ENCODE measurements at regions not wholly inside any gene's neighbourhood (a gene's known extent, or its start where the extent isn't known, plus 50 kb on each side); places are given as distances from the start of the nearest gene placed in this dataset.

- DNase-seq, result no peak
Observed at GRCh38 chr2:128787616-128788015, 468.9 kb upstream of the HS6ST1 start.

- no peak for DNase-seq
Observed at GRCh38 chr2:128788636-128789220, 470.1 kb upstream of the HS6ST1 start.

- no peak for DNase-seq
Observed at GRCh38 chr2:128789221-128789620, 470.6 kb upstream of the HS6ST1 start.

- no peak for DNase-seq
Observed at GRCh38 chr2:128789776-128790455, 471.2 kb upstream of the HS6ST1 start.

- DNase-seq, result no peak
Observed at GRCh38 chr2:128790541-128791001, 471.9 kb upstream of the HS6ST1 start.

- DNase-seq, result no peak
Observed at GRCh38 chr2:128791120-128791984, 472.7 kb upstream of the HS6ST1 start.

- no peak for DNase-seq
Observed at GRCh38 chr2:128791985-128792320, 473.3 kb upstream of the HS6ST1 start.

GRCh38 chr2:128792476-128793054 is 473.9 kb upstream of the HS6ST1 start:
- no peak for DNase-seq

- DNase-seq, result no peak
Observed at GRCh38 chr2:128793404-128793803, 474.7 kb upstream of the HS6ST1 start.

GRCh38 chr2:128794285-128794684 is 475.6 kb upstream of the HS6ST1 start:
- DNase-seq, result no peak

- no peak for DNase-seq
Observed at GRCh38 chr2:128796321-128796720, 477.7 kb upstream of the HS6ST1 start.

GRCh38 chr2:128797092-128797491 is 478.4 kb upstream of the HS6ST1 start:
- DNase-seq, result no peak

- DNase-seq, result no peak
Observed at GRCh38 chr2:128797533-128797932, 478.9 kb upstream of the HS6ST1 start.

GRCh38 chr2:128797937-128798336 is 479.3 kb upstream of the HS6ST1 start:
- no peak for DNase-seq

- DNase-seq, result no peak
Observed at GRCh38 chr2:128798502-128799283, 480.0 kb upstream of the HS6ST1 start.

GRCh38 chr2:128799284-128799552 is 480.6 kb upstream of the HS6ST1 start:
- DNase-seq, result no peak

- DNase-seq, result no peak
Observed at GRCh38 chr2:128799730-128800129, 481.1 kb upstream of the HS6ST1 start.

- DNase-seq, result no peak
Observed at GRCh38 chr2:128801576-128801975, 482.9 kb upstream of the HS6ST1 start.

- no peak for DNase-seq
Observed at GRCh38 chr2:128803222-128803621, 484.6 kb upstream of the HS6ST1 start.

GRCh38 chr2:128805237-128805636 is 486.6 kb upstream of the HS6ST1 start:
- DNase-seq, result no peak

GRCh38 chr2:128805918-128806317 is 487.2 kb upstream of the HS6ST1 start:
- no peak for DNase-seq

GRCh38 chr2:128807317-128807716 is 488.6 kb upstream of the HS6ST1 start:
- DNase-seq, result no peak

All from AML-193 (cell line).